Astrocyte (in vitro differentiated cells and primary cell): ENCODE measurements at regions not wholly inside any gene's neighbourhood (a gene's known extent, or its start where the extent isn't known, plus 50 kb on each side); places are given as distances from the start of the nearest gene placed in this dataset.

ENCODE experiments used
- DNase-seq: peaks from one replicate; pipeline ENCODE4 v3.0.0-alpha.2; 2010; ENCODE audit warnings: low read depth
- FAIRE-seq: peaks from 2 replicates; lab custom pipeline; 2011; peaks lifted over from hg19 to GRCh38; lab: Jason Lieb, UNC
- H2AFZ ChIP-seq: 2 replicates; pipeline ENCODE4 v1.6.0; 2012; ENCODE audit warnings: low read depth, low read length, inconsistent platforms
- H3K27ac ChIP-seq: 2 replicates; pipeline ENCODE4 v1.5.1; 2011; ENCODE audit warnings: low read depth, low read length, inconsistent platforms
- H3K27me3 ChIP-seq: 2 replicates; pipeline ENCODE4 v1.6.0; 2011; ENCODE audit warnings: low read length, inconsistent platforms; ENCODE audit not compliant: insufficient read depth
- H3K36me3 ChIP-seq: 2 replicates; pipeline ENCODE4 v1.5.1; 2011; ENCODE audit warnings: low read length, inconsistent platforms; ENCODE audit not compliant: insufficient read depth
- H3K4me1 ChIP-seq: 2 replicates; pipeline ENCODE4 v1.5.1; 2011; ENCODE audit warnings: low read length, inconsistent platforms; ENCODE audit not compliant: insufficient read depth
- H3K4me2 ChIP-seq: 2 replicates; pipeline ENCODE4 v1.6.0; 2012; ENCODE audit warnings: low read length, inconsistent platforms
- H3K4me3 ChIP-seq: 2 replicates; pipeline ENCODE4 v1.5.1; 2011; ENCODE audit warnings: low read depth, mild to moderate bottlenecking, low read length, inconsistent platforms; ENCODE audit not compliant: insufficient read depth
- H3K79me2 ChIP-seq: 2 replicates; pipeline ENCODE4 v1.6.0; 2012; ENCODE audit warnings: mild to moderate bottlenecking, low read length, inconsistent platforms; ENCODE audit not compliant: insufficient read depth
- H3K9ac ChIP-seq: 2 replicates; pipeline ENCODE4 v1.6.0; 2012; ENCODE audit warnings: mild to moderate bottlenecking, low read length, inconsistent platforms
- H3K9me3 ChIP-seq: 2 replicates; pipeline ENCODE4 v1.5.1; 2012; ENCODE audit warnings: low read depth, mild to moderate bottlenecking, low read length, inconsistent platforms; ENCODE audit not compliant: insufficient read depth
- H4K20me1 ChIP-seq: 2 replicates; pipeline ENCODE4 v1.6.0; 2012; ENCODE audit warnings: low read length, inconsistent platforms; ENCODE audit not compliant: insufficient read depth
- H3K27ac Mint-ChIP-seq: one replicate; pipeline ENCODE4 v1.8.0; 2021; ENCODE audit warnings: mild to moderate bottlenecking, mixed read lengths; ENCODE audit not compliant: unreplicated experiment
- H3K27me3 Mint-ChIP-seq: one replicate; pipeline ENCODE4 v1.8.0; 2021; ENCODE audit warnings: low read depth, mixed read lengths; ENCODE audit not compliant: unreplicated experiment
- H3K36me3 Mint-ChIP-seq: one replicate; pipeline ENCODE4 v1.8.0; 2021; ENCODE audit warnings: low read depth, mixed read lengths; ENCODE audit not compliant: unreplicated experiment
- H3K4me1 Mint-ChIP-seq: one replicate; pipeline ENCODE4 v1.8.0; 2021; ENCODE audit warnings: low read depth, mixed read lengths; ENCODE audit not compliant: unreplicated experiment
- H3K4me3 Mint-ChIP-seq: one replicate; pipeline ENCODE4 v1.8.0; 2021; ENCODE audit warnings: mild to moderate bottlenecking, moderate library complexity, mixed read lengths; ENCODE audit not compliant: unreplicated experiment
- H3K9me3 Mint-ChIP-seq: one replicate; pipeline ENCODE4 v1.8.0; 2021; ENCODE audit warnings: mild to moderate bottlenecking, mixed read lengths; ENCODE audit not compliant: unreplicated experiment
- EZH2 ChIP-seq: IDR thresholded peaks from 2 replicates; pipeline ENCODE4 v1.6.1; 2012; ENCODE audit warnings: mild to moderate bottlenecking, low read length, inconsistent platforms; ENCODE audit not compliant: insufficient read depth
- TF ChIP-seq, protein P1 (sequence below): IDR thresholded peaks from 2 replicates; pipeline ENCODE4 v1.5.1; 2011; ENCODE audit warnings: low read depth, mild to moderate bottlenecking, inconsistent platforms, low read length, moderate library complexity; ENCODE audit not compliant: insufficient read depth

DNA sequence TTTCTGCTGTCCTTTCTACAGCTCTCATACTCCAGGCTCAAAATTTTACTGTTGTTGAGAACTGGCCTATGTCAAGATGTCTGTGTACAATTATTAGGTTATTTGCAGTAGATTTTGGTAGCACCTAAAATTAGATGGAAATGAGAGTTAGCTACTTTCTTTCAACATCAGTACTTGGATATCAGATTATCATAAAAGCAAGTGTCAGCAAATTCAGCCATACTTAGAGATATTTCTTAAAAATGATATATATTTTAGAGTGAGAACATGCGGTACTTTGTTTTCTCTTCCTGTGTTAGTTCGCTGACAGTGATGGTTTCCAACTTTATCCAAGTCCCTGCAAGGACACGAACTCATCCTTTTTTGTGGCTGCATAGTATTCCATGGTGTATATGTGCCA lies 351.8 kb upstream of the LRRC7 start:
- H2AFZ ChIP-seq = no peak overlapping the region

DNA sequence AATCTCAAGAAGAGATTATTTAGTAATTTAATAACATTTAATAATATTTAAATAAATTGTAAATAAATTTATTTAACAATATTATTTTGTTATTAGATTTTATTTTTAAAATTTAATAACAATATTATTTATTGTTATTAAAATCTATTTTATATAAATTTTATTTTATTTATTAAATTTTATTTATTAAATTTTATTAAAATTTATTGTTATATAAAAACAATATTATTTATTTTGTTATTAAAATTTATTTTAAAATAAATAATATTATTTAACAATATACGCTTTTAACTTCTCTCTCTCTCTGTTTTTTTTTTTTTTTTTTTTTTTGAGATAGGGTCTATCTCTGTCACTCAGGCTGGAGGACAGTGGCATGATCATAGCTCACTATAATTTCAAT lies 347.1 kb upstream of the LRRC7 start:
- H3K4me2 ChIP-seq = no peak overlapping the region
- H3K4me1 Mint-ChIP-seq = peaks cover 2% of the 10 kb centered on the region
- no peak for FAIRE-seq

More for the DNA sequence above, 351.8 kb upstream of the LRRC7 start:
- H3K9me3 ChIP-seq = no peaks in the 10 kb centered on the region
- no peak overlapping the region for H3K27ac Mint-ChIP-seq
- no peak for FAIRE-seq
- no peaks in the 10 kb centered on the region for H3K9me3 Mint-ChIP-seq
- H4K20me1 ChIP-seq = no peaks in the 10 kb centered on the region
- no peaks in the 10 kb centered on the region for H3K4me1 Mint-ChIP-seq
- H3K4me3 Mint-ChIP-seq = no peak overlapping the region
- H3K27ac ChIP-seq = no peak overlapping the region
- H3K4me2 ChIP-seq = no peak overlapping the region
- H3K4me3 ChIP-seq = no peak overlapping the region
- no peaks in the 10 kb centered on the region for H3K36me3 Mint-ChIP-seq
- DNase-seq = no peak
- no peaks in the 10 kb centered on the region for H3K36me3 ChIP-seq
- no peak for TF ChIP-seq EZH2
- TF ChIP-seq, protein P1, sequence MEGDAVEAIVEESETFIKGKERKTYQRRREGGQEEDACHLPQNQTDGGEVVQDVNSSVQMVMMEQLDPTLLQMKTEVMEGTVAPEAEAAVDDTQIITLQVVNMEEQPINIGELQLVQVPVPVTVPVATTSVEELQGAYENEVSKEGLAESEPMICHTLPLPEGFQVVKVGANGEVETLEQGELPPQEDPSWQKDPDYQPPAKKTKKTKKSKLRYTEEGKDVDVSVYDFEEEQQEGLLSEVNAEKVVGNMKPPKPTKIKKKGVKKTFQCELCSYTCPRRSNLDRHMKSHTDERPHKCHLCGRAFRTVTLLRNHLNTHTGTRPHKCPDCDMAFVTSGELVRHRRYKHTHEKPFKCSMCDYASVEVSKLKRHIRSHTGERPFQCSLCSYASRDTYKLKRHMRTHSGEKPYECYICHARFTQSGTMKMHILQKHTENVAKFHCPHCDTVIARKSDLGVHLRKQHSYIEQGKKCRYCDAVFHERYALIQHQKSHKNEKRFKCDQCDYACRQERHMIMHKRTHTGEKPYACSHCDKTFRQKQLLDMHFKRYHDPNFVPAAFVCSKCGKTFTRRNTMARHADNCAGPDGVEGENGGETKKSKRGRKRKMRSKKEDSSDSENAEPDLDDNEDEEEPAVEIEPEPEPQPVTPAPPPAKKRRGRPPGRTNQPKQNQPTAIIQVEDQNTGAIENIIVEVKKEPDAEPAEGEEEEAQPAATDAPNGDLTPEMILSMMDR = no peak
- no peaks in the 10 kb centered on the region for H3K79me2 ChIP-seq
- no peaks in the 10 kb centered on the region for H3K27me3 Mint-ChIP-seq
- H3K4me1 ChIP-seq = no peaks in the 10 kb centered on the region
- no peak overlapping the region for H3K9ac ChIP-seq
- H3K27me3 ChIP-seq = no peaks in the 10 kb centered on the region

DNA sequence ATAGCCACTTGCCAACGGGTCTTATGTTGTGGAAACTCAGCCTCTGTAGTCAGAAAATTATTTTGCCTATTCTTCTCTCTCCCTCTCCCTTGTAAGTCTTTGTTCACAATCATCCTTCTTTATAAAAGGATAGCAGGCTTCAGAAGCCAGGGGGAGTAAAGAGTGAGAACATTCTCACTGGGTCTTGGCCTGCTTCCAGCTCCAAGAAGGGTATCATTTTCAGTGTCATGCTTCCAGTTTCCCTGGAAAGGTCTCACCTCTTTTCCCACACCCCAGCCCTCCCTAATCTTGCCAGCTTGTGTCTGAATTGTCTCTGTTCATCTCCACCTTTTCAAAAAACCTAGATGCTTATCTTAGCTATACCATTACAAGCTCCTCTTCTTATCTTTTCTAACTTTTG lies 346.2 kb upstream of the LRRC7 start:
- H3K27me3 Mint-ChIP-seq = no peaks in the 10 kb centered on the region

More for the DNA sequence above, 347.1 kb upstream of the LRRC7 start:
- no peaks in the 10 kb centered on the region for H3K36me3 ChIP-seq
- no peaks in the 10 kb centered on the region for H3K9me3 ChIP-seq
- TF ChIP-seq EZH2 = no peak
- TF ChIP-seq, protein P1 = no peak
- H3K27ac ChIP-seq = no peak overlapping the region
- no peaks in the 10 kb centered on the region for H4K20me1 ChIP-seq
- no peak overlapping the region for H3K4me3 ChIP-seq
- Mint-ChIP-seq H3K4me3 (no peak overlapping the region), H3K9me3 (no peaks in the 10 kb centered on the region), H3K27me3 (no peaks in the 10 kb centered on the region), H3K27ac (no peak overlapping the region), H3K36me3 (no peaks in the 10 kb centered on the region)
- DNase-seq = no peak
- H3K27me3 ChIP-seq = no peaks in the 10 kb centered on the region
- no peaks in the 10 kb centered on the region for H3K4me1 ChIP-seq
- H3K79me2 ChIP-seq = no peaks in the 10 kb centered on the region
- H2AFZ ChIP-seq = no peak overlapping the region
- H3K9ac ChIP-seq = no peak overlapping the region

More for the DNA sequence above, 346.2 kb upstream of the LRRC7 start:
- TF ChIP-seq EZH2 = no peak
- TF ChIP-seq, protein P1 = no peak
- Histone ChIP-seq H3K4me2 (no peak overlapping the region), H3K9ac (no peak overlapping the region), H3K4me1 (no peaks in the 10 kb centered on the region), H3K9me3 (no peaks in the 10 kb centered on the region), H3K79me2 (no peaks in the 10 kb centered on the region), H3K27me3 (no peaks in the 10 kb centered on the region), H3K36me3 (no peaks in the 10 kb centered on the region), H2AFZ (no peak overlapping the region), H4K20me1 (no peaks in the 10 kb centered on the region), H3K27ac (no peak overlapping the region), H3K4me3 (no peak overlapping the region)
- Mint-ChIP-seq H3K27ac (no peak overlapping the region), H3K9me3 (no peaks in the 10 kb centered on the region), H3K4me1 (peaks cover 2% of the 10 kb centered on the region), H3K36me3 (no peaks in the 10 kb centered on the region), H3K4me3 (no peak overlapping the region)
- DNase-seq (no peak), FAIRE-seq (no peak)
